Osteoblast (primary cell): ENCODE measurements at regions not wholly inside any gene's neighbourhood (a gene's known extent, or its start where the extent isn't known, plus 50 kb on each side); places are given as distances from the start of the nearest gene placed in this dataset.

Experiments
- DNase-seq: peaks from one replicate; pipeline ENCODE4 v3.0.0; 2011; ENCODE audit warnings: low spot score, mixed read lengths; ENCODE audit not compliant: insufficient read length; ENCODE audit errors: missing footprints
- H2AFZ ChIP-seq: 2 replicates; pipeline ENCODE4 v1.6.0; 2011; ENCODE audit warnings: mild to moderate bottlenecking, low read length
- H3K27ac ChIP-seq: 2 replicates; pipeline ENCODE4 v1.5.1; 2011; ENCODE audit warnings: mild to moderate bottlenecking, low read depth, low read length, moderate library complexity
- H3K27me3 ChIP-seq: 2 replicates; pipeline ENCODE4 v1.6.0; 2012; ENCODE audit warnings: mild to moderate bottlenecking, control low read depth, inconsistent platforms, low read length, moderate library complexity; ENCODE audit not compliant: insufficient read depth
- H3K36me3 ChIP-seq: 2 replicates; pipeline ENCODE4 v1.5.1; 2011; ENCODE audit warnings: mild to moderate bottlenecking, low read length, control low read depth, moderate library complexity; ENCODE audit not compliant: insufficient read depth
- H3K4me1 ChIP-seq: 2 replicates; pipeline ENCODE4 v1.5.1; 2011; ENCODE audit warnings: mild to moderate bottlenecking, low read length, control low read depth, moderate library complexity; ENCODE audit not compliant: insufficient read depth
- H3K4me2 ChIP-seq: 2 replicates; pipeline ENCODE4 v1.6.0; 2011; ENCODE audit warnings: mild to moderate bottlenecking, low read length; ENCODE audit not compliant: insufficient read depth
- H3K4me3 ChIP-seq: fragments of 200-600 bp; sonication (generic); 3 replicates; pipeline ENCODE4 v1.5.1; 2012; ENCODE audit warnings: mild to moderate bottlenecking, low read length, inconsistent platforms; ENCODE audit not compliant: insufficient read depth
- H3K79me2 ChIP-seq: 2 replicates; pipeline ENCODE4 v1.6.0; 2012; ENCODE audit warnings: mild to moderate bottlenecking, low read length, control low read depth, inconsistent platforms; ENCODE audit not compliant: insufficient read depth
- H3K9me3 ChIP-seq: 2 replicates; pipeline ENCODE4 v1.5.1; 2011; ENCODE audit warnings: low read depth, low read length, control low read depth
- H4K20me1 ChIP-seq: 2 replicates; pipeline ENCODE4 v1.6.0; 2012; ENCODE audit warnings: mild to moderate bottlenecking, low read length, control low read depth; ENCODE audit not compliant: insufficient read depth
- TF ChIP-seq, protein P1 (sequence below): IDR thresholded peaks from 2 replicates; pipeline ENCODE4 v1.5.1; 2011; ENCODE audit warnings: mild to moderate bottlenecking, low read depth, low read length, moderate library complexity; ENCODE audit errors: extremely low read depth

DNA sequence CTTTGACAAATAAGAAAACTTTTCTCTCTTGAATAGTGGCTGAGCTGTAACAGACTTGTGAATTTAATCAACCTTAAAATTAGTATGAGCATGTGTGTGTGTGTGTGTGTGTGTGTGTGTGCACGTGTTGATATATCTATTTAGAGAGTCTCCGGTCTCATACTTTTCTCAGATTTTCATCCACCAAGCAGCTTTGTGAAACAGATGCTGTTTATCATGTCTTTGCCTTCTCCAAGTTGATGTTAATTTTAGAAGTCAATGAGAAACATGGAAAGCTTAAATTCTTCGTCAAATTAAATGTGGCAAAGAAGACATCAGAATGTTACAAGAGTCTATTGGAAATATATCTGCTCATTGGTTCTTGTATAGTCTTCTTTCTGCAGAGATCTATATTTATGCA lies 839.2 kb upstream of the CELF2 start:
- no peak overlapping the region for H3K4me2 ChIP-seq

DNA sequence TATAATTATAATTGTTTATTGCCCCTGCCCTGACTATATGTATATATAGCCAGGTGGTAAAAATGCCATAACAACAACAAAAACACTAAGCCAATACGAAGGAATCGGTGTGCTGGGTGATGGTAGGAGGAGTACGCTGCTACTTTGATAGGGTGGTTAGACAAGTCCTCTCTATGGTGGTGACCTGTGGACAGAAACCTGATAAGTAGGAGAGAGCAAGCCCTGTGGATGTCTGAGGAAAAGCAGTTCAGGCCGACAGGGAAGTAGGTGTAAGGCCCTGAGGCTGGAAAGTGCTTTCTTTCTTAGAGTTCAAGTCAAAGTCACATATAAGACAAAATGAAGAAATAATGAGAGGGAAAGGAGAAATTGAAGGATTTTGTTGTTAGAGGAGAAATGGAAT lies 823.8 kb upstream of the CELF2 start:
- H3K27ac ChIP-seq: no peak overlapping the region
- TF ChIP-seq, protein P1, sequence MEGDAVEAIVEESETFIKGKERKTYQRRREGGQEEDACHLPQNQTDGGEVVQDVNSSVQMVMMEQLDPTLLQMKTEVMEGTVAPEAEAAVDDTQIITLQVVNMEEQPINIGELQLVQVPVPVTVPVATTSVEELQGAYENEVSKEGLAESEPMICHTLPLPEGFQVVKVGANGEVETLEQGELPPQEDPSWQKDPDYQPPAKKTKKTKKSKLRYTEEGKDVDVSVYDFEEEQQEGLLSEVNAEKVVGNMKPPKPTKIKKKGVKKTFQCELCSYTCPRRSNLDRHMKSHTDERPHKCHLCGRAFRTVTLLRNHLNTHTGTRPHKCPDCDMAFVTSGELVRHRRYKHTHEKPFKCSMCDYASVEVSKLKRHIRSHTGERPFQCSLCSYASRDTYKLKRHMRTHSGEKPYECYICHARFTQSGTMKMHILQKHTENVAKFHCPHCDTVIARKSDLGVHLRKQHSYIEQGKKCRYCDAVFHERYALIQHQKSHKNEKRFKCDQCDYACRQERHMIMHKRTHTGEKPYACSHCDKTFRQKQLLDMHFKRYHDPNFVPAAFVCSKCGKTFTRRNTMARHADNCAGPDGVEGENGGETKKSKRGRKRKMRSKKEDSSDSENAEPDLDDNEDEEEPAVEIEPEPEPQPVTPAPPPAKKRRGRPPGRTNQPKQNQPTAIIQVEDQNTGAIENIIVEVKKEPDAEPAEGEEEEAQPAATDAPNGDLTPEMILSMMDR: no peak
- H2AFZ ChIP-seq: no peak overlapping the region
- H3K79me2 ChIP-seq: no peaks in the 10 kb centered on the region
- no peak overlapping the region for H3K4me3 ChIP-seq
- no peaks in the 10 kb centered on the region for H3K9me3 ChIP-seq
- H3K36me3 ChIP-seq: no peaks in the 10 kb centered on the region
- DNase-seq: no peak
- no peaks in the 10 kb centered on the region for H4K20me1 ChIP-seq
- no peaks in the 10 kb centered on the region for H3K4me1 ChIP-seq
- H3K27me3 ChIP-seq: no peaks in the 10 kb centered on the region
- H3K4me2 ChIP-seq: no peak overlapping the region

More for the DNA sequence above, 839.2 kb upstream of the CELF2 start:
- H3K79me2 ChIP-seq: no peaks in the 10 kb centered on the region
- no peak overlapping the region for H3K4me3 ChIP-seq
- no peak overlapping the region for H3K27ac ChIP-seq
- no peaks in the 10 kb centered on the region for H3K4me1 ChIP-seq
- H3K27me3 ChIP-seq: no peaks in the 10 kb centered on the region
- H3K9me3 ChIP-seq: peaks cover 2% of the 10 kb centered on the region
- H3K36me3 ChIP-seq: no peaks in the 10 kb centered on the region
- TF ChIP-seq, protein P1: no peak
- no peaks in the 10 kb centered on the region for H4K20me1 ChIP-seq
- H2AFZ ChIP-seq: no peak overlapping the region
- DNase-seq: no peak

DNA sequence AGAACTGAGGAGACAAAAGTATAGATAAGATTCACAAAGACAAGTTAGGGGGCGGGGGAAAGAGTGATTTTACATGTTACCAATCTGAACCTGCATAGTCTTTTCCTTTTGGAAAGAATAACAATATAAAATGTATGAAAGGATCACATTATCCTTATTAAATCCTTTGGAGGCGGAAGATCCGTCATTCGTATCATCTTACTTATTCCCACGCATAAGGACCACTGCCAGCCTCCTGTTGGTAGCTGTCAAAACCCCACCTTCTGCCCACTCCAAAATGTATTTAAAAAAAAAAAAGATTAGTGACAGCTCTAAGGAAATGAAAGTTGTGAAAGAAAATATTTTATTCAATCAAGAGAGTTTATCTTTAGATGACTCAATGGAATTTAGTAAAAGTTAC lies 821.0 kb upstream of the CELF2 start:
- no peak overlapping the region for H3K27ac ChIP-seq
- no peaks in the 10 kb centered on the region for H3K36me3 ChIP-seq
- no peak for DNase-seq
- no peaks in the 10 kb centered on the region for H4K20me1 ChIP-seq
- H3K4me1 ChIP-seq: no peaks in the 10 kb centered on the region
- no peak overlapping the region for H2AFZ ChIP-seq
- H3K27me3 ChIP-seq: no peaks in the 10 kb centered on the region
- no peaks in the 10 kb centered on the region for H3K79me2 ChIP-seq
- TF ChIP-seq, protein P1: no peak
- H3K4me2 ChIP-seq: no peak overlapping the region
- H3K9me3 ChIP-seq: no peaks in the 10 kb centered on the region
- no peak overlapping the region for H3K4me3 ChIP-seq

DNA sequence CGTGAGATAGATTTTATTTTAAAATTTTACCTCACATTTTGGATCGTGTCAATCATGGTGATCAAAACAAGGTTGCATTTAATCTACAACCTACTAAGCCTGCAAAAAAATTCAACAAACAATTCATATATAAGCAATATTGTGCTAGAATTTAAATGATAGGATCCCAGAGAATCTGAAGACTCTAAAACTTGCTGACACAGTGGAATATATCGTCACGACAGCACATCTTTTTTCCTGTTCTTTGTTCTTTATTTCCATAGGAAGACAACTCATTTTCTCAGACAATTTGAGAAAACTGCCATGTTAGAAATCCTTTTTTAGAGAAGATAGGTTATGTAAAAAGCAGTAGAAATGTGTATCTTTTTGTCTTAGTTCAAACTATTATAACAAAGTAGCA lies 820.2 kb upstream of the CELF2 start:
- no peak overlapping the region for H3K4me2 ChIP-seq
- H3K9me3 ChIP-seq: no peaks in the 10 kb centered on the region
- H3K79me2 ChIP-seq: no peaks in the 10 kb centered on the region
- no peak overlapping the region for H2AFZ ChIP-seq
- TF ChIP-seq, protein P1: no peak
- no peak overlapping the region for H3K27ac ChIP-seq
- no peaks in the 10 kb centered on the region for H3K4me1 ChIP-seq
- no peaks in the 10 kb centered on the region for H3K27me3 ChIP-seq
- no peaks in the 10 kb centered on the region for H3K36me3 ChIP-seq
- no peak overlapping the region for H3K4me3 ChIP-seq
- no peaks in the 10 kb centered on the region for H4K20me1 ChIP-seq
- DNase-seq: no peak
